ENCODE measurements at regions not wholly inside any gene's neighbourhood (a gene's known extent, or its start where the extent isn't known, plus 50 kb on each side); places are given as distances from the start of the nearest gene placed in this dataset.

- no peak for DNase-seq (ENCODE audit: low spot score)
These were observed 116.2 kb downstream of the OLFM4 start for GRCh38 chr13:53144826-53145225.

GRCh38 chr13:53150568-53150967 lies 122.0 kb downstream of the OLFM4 start:
- DNase-seq (ENCODE audit: low spot score), result no peak

GRCh38 chr13:53151336-53152056 lies 122.9 kb downstream of the OLFM4 start:
- peak; percentile 84 for DNase-seq (ENCODE audit: low spot score)

GRCh38 chr13:53152057-53152421 lies 123.4 kb downstream of the OLFM4 start:
- DNase-seq (ENCODE audit: low spot score), result no peak

- no peak for DNase-seq (ENCODE audit: low spot score)
These were observed 129.6 kb downstream of the OLFM4 start for GRCh38 chr13:53158201-53158600.

- DNase-seq (ENCODE audit: low spot score), result peak; percentile 13
These were observed 130.8 kb downstream of the OLFM4 start for GRCh38 chr13:53159431-53159830.

GRCh38 chr13:53160211-53160610 lies 131.6 kb downstream of the OLFM4 start:
- no peak for DNase-seq (ENCODE audit: low spot score)

- DNase-seq (ENCODE audit: low spot score), result no peak
These were observed 132.6 kb downstream of the OLFM4 start for GRCh38 chr13:53161251-53161650.

GRCh38 chr13:53165261-53165660 lies 136.6 kb downstream of the OLFM4 start:
- no peak for DNase-seq (ENCODE audit: low spot score)

- DNase-seq (ENCODE audit: low spot score), result no peak
These were observed 138.9 kb downstream of the OLFM4 start for GRCh38 chr13:53167561-53167960.

- no peak for DNase-seq (ENCODE audit: low spot score)
These were observed 142.3 kb downstream of the OLFM4 start for GRCh38 chr13:53170910-53171309.

- DNase-seq (ENCODE audit: low spot score), result no peak
These were observed 145.9 kb downstream of the OLFM4 start for GRCh38 chr13:53174545-53174944.

GRCh38 chr13:53180684-53181083 lies 152.1 kb downstream of the OLFM4 start:
- DNase-seq (ENCODE audit: low spot score), result no peak

GRCh38 chr13:53182724-53183123 lies 154.1 kb downstream of the OLFM4 start:
- no peak for DNase-seq (ENCODE audit: low spot score)

GRCh38 chr13:53188120-53188519 lies 159.5 kb downstream of the OLFM4 start:
- no peak for DNase-seq (ENCODE audit: low spot score)

- no peak for DNase-seq (ENCODE audit: low spot score)
These were observed 160.5 kb downstream of the OLFM4 start for GRCh38 chr13:53189162-53189561.

- DNase-seq (ENCODE audit: low spot score), result peak; percentile 39
These were observed 162.5 kb downstream of the OLFM4 start for GRCh38 chr13:53191091-53191490.

- no peak for DNase-seq (ENCODE audit: low spot score)
These were observed 168.8 kb downstream of the OLFM4 start for GRCh38 chr13:53197424-53197823.

- no peak for DNase-seq (ENCODE audit: low spot score)
These were observed 169.4 kb downstream of the OLFM4 start for GRCh38 chr13:53198017-53198416.

- DNase-seq (ENCODE audit: low spot score), result no peak
These were observed 170.1 kb downstream of the OLFM4 start for GRCh38 chr13:53198736-53199135.

- DNase-seq (ENCODE audit: low spot score), result peak; percentile 11
These were observed 171.5 kb downstream of the OLFM4 start for GRCh38 chr13:53200075-53200474.

- peak; percentile 95 for DNase-seq (ENCODE audit: low spot score)
These were observed 172.2 kb downstream of the OLFM4 start for GRCh38 chr13:53200498-53201453.

Measured in iPS-NIHi11 (cell line).